NCI-H526 (cell line): ENCODE measurements at regions not wholly inside any gene's neighbourhood (a gene's known extent, or its start where the extent isn't known, plus 50 kb on each side); places are given as distances from the start of the nearest gene placed in this dataset.
"Not testable (repeated sequence)": the region's sequence is repeated elsewhere in the genome, so short reads cannot be mapped to it uniquely, and the experiment has no call there.

ENCODE experiments used
- DNase-seq, 2 experiments: peaks; one replicate each; lab custom pipeline; 2025; lab: John Stamatoyannopoulos, UW

GRCh38 chr11:57047610-57048009 is 58.9 kb downstream of the OR5AK2 start:
- no peak for DNase-seq

GRCh38 chr11:57049749-57050148 is 61.0 kb downstream of the OR5AK2 start:
- no peak for DNase-seq

GRCh38 chr11:57054817-57055216 is 66.1 kb downstream of the OR5AK2 start:
- DNase-seq, result no peak

GRCh38 chr11:57055744-57056143 is 67.0 kb downstream of the OR5AK2 start:
- DNase-seq, result no peak

GRCh38 chr11:57056735-57057134 is 68.0 kb downstream of the OR5AK2 start:
- DNase-seq, result no peak

- DNase-seq, result no peak
These were observed 68.8 kb downstream of the OR5AK2 start for GRCh38 chr11:57057561-57057960.

- DNase-seq, result not testable (repeated sequence)
These were observed 74.2 kb downstream of the OR5AK2 start for GRCh38 chr11:57062957-57063356.

GRCh38 chr11:57069942-57070341 is 81.2 kb downstream of the OR5AK2 start:
- no peak for DNase-seq

- DNase-seq, result no peak
These were observed 83.1 kb downstream of the OR5AK2 start for GRCh38 chr11:57071829-57072228.

- DNase-seq, result no peak
These were observed 83.9 kb downstream of the OR5AK2 start for GRCh38 chr11:57072640-57073039.

GRCh38 chr11:57073128-57073527 is 84.4 kb downstream of the OR5AK2 start:
- no peak for DNase-seq

- DNase-seq, result no peak
These were observed 92.6 kb downstream of the OR5AK2 start for GRCh38 chr11:57081356-57081755.

- DNase-seq, result no peak
These were observed 93.4 kb downstream of the OR5AK2 start for GRCh38 chr11:57082125-57082524.

- DNase-seq, result no peak
These were observed 95.1 kb downstream of the OR5AK2 start for GRCh38 chr11:57083641-57084385.

- no peak for DNase-seq
These were observed 96.1 kb upstream of the LRRC55 start for GRCh38 chr11:57085611-57086010.

- DNase-seq, result no peak
These were observed 93.8 kb upstream of the LRRC55 start for GRCh38 chr11:57087991-57088390.

- no peak for DNase-seq
These were observed 89.6 kb upstream of the LRRC55 start for GRCh38 chr11:57092028-57092698.

- DNase-seq, result no peak
These were observed 87.4 kb upstream of the LRRC55 start for GRCh38 chr11:57094181-57094935.

GRCh38 chr11:57095417-57095816 is 86.3 kb upstream of the LRRC55 start:
- no peak for DNase-seq

GRCh38 chr11:57095896-57096295 is 85.9 kb upstream of the LRRC55 start:
- DNase-seq, result no peak

GRCh38 chr11:57097149-57097548 is 84.6 kb upstream of the LRRC55 start:
- no peak for DNase-seq

- no peak for DNase-seq
These were observed 83.6 kb upstream of the LRRC55 start for GRCh38 chr11:57098191-57098590.
